H1 (cell line): ENCODE measurements at regions not wholly inside any gene's neighbourhood (a gene's known extent, or its start where the extent isn't known, plus 50 kb on each side); places are given as distances from the start of the nearest gene placed in this dataset.

Experiments
- CTCF ChIA-PET: fragments of 300-600 bp; sonication (Branson Sonifier 250); formaldehyde crosslinking; loops from one replicate; lab custom pipeline; 2021; ENCODE audit not compliant: partially characterized antibody; lab: Charles Lee
- POLR2A ChIA-PET: fragments of 300-600 bp; sonication (Branson Sonifier 250); formaldehyde crosslinking; loops from one replicate; lab custom pipeline; 2021; ENCODE audit warnings: inconsistent platforms; ENCODE audit not compliant: partially characterized antibody; lab: Charles Lee
- DNase-seq, 2 experiments: peaks; one replicate each; pipeline versions ENCODE4 v3.0.0 to v3.0.0-alpha.2; 2010 to 2022; ENCODE audit warnings: low spot score in 2 of 2, low read depth in 1 of 2, mixed read lengths in 1 of 2
- FAIRE-seq: peaks from 2 replicates; lab custom pipeline; 2011; peaks lifted over from hg19 to GRCh38; lab: Jason Lieb, UNC
- H2AFZ ChIP-seq: 2 replicates; pipeline ENCODE4 v1.8.1; 2012; ENCODE audit warnings: low read length, inconsistent platforms
- H2AK5ac ChIP-seq: 2 replicates; pipeline ENCODE4 v1.6.1; 2013; ENCODE audit warnings: low read depth, low read length
- H2BK120ac ChIP-seq: replicated peaks from 2 replicates; pipeline ENCODE3; 2013; ENCODE audit warnings: low read depth, low read length, inconsistent platforms
- H2BK12ac ChIP-seq: 2 replicates; pipeline ENCODE4 v1.6.1; 2013; ENCODE audit warnings: low read depth, low read length
- H2BK15ac ChIP-seq: 2 replicates; pipeline ENCODE4 v1.6.1; 2013; ENCODE audit warnings: low read length
- H2BK20ac ChIP-seq: 2 replicates; pipeline ENCODE4 v1.6.1; 2013; ENCODE audit warnings: low read length
- H2BK5ac ChIP-seq: 2 replicates; pipeline ENCODE4 v1.6.1; 2013; ENCODE audit warnings: low read depth, low read length
- H3K14ac ChIP-seq: 2 replicates; pipeline ENCODE4 v1.6.1; 2013; ENCODE audit warnings: inconsistent platforms; ENCODE audit not compliant: insufficient read length
- H3K18ac ChIP-seq: 2 replicates; pipeline ENCODE4 v1.6.1; 2013; ENCODE audit warnings: low read length; ENCODE audit errors: extremely low read depth
- H3K23ac ChIP-seq: 2 replicates; pipeline ENCODE4 v1.6.1; 2013; ENCODE audit warnings: inconsistent platforms; ENCODE audit not compliant: insufficient read length
- H3K23me2 ChIP-seq: 2 replicates; pipeline ENCODE4 v1.6.1; 2013; ENCODE audit warnings: low read depth, low read length
- H3K27ac ChIP-seq: 2 replicates; pipeline ENCODE4 v1.6.1; 2011; ENCODE audit warnings: low read depth, low read length, inconsistent platforms
- H3K27me3 ChIP-seq, 4 experiments: replicated peaks in 1 of 4; 1 replicate in 1 of 4; 2 replicates in 3 of 4; pipeline versions ENCODE4 v1.6.1 to v1.8.1; 2011 to 2013; ENCODE audit warnings: low read length in 3 of 4, mild to moderate bottlenecking in 3 of 4, inconsistent platforms in 2 of 4, mixed read lengths in 2 of 4, moderate library complexity in 1 of 4; ENCODE audit not compliant: control insufficient read depth in 3 of 4, insufficient read depth in 3 of 4; ENCODE audit errors: extremely low read depth in 1 of 4
- H3K36me3 ChIP-seq, 4 experiments: 2 replicates each; pipeline versions ENCODE4 v1.6.1 to v1.8.1; 2011 to 2013; ENCODE audit warnings: mild to moderate bottlenecking in 4 of 4, low read length in 3 of 4, moderate library complexity in 2 of 4, control low read depth in 1 of 4, inconsistent platforms in 1 of 4; ENCODE audit not compliant: insufficient read depth in 4 of 4, control insufficient read depth in 2 of 4
- H3K4ac ChIP-seq: replicated peaks from 2 replicates; pipeline ENCODE3; 2013; ENCODE audit warnings: low read length, low read depth, mixed read lengths, inconsistent platforms; ENCODE audit not compliant: insufficient read length
- H3K4me1 ChIP-seq, 4 experiments: replicated peaks in 1 of 4; 1 replicate in 1 of 4; 2 replicates in 3 of 4; pipeline versions ENCODE4 v1.6.1 to v1.8.1; 2011 to 2013; ENCODE audit warnings: low read length in 3 of 4, inconsistent platforms in 2 of 4, mixed read lengths in 1 of 4; ENCODE audit not compliant: insufficient read depth in 4 of 4, control insufficient read depth in 3 of 4
- H3K4me2 ChIP-seq, 2 experiments: 2 replicates each; pipeline versions ENCODE4 v1.6.1 to v1.8.1; 2011 to 2013; ENCODE audit warnings: low read depth in 2 of 2, low read length in 2 of 2, control low read depth in 1 of 2, inconsistent platforms in 1 of 2, mild to moderate bottlenecking in 1 of 2; ENCODE audit not compliant: insufficient read depth in 1 of 2
- H3K4me3 ChIP-seq, 4 experiments: fragments of 200-600, 300-600 bp in 1 of 4; sonication (generic), shearing (Covaris generic), sonication (Bioruptor Twin) in 1 of 4; 2 replicates each; pipeline versions ENCODE4 v1.5.1 to v1.8.1; 2011 to 2016; ENCODE audit warnings: low read length in 4 of 4, low read depth in 3 of 4, control low read depth in 2 of 4, inconsistent platforms in 2 of 4, mild to moderate bottlenecking in 2 of 4, mixed read lengths in 1 of 4, moderate library complexity in 1 of 4; ENCODE audit not compliant: insufficient read depth in 2 of 4; ENCODE audit errors: extremely low read depth in 1 of 4
- H3K56ac ChIP-seq: replicated peaks from 2 replicates; pipeline ENCODE3; 2013; ENCODE audit warnings: low read depth, mild to moderate bottlenecking, mixed read lengths, low read length, inconsistent platforms; ENCODE audit not compliant: insufficient read length
- H3K79me1 ChIP-seq: 2 replicates; pipeline ENCODE4 v1.6.1; 2013; ENCODE audit warnings: low read depth, low read length, control low read depth
- H3K79me2 ChIP-seq, 2 experiments: 2 replicates each; pipeline versions ENCODE4 v1.6.1 to v1.8.1; 2012 to 2013; ENCODE audit warnings: low read length in 2 of 2, mild to moderate bottlenecking in 2 of 2, inconsistent platforms in 1 of 2; ENCODE audit not compliant: insufficient read depth in 2 of 2, control insufficient read depth in 1 of 2
- H3K9ac ChIP-seq, 4 experiments: replicated peaks in 1 of 4; 1 replicate in 1 of 4; 2 replicates in 3 of 4; pipeline versions ENCODE4 v1.6.1 to v1.8.1; 2011 to 2013; ENCODE audit warnings: low read depth in 3 of 4, low read length in 3 of 4, control low read depth in 2 of 4, mild to moderate bottlenecking in 2 of 4, moderate library complexity in 2 of 4, inconsistent platforms in 1 of 4; ENCODE audit errors: extremely low read depth in 1 of 4
- H3K9me3 ChIP-seq, 2 experiments: 2 replicates each; pipeline versions ENCODE4 v1.6.1 to v1.8.1; 2012 to 2013; ENCODE audit warnings: mild to moderate bottlenecking in 2 of 2, moderate library complexity in 2 of 2, control low read depth in 1 of 2, inconsistent platforms in 1 of 2, low read depth in 1 of 2, low read length in 1 of 2, mixed read lengths in 1 of 2; ENCODE audit not compliant: insufficient read depth in 2 of 2
- H4K20me1 ChIP-seq, 2 experiments: replicated peaks in 1 of 2; 2 replicates each; pipeline versions ENCODE3 to v1.8.1; 2011 to 2013; ENCODE audit warnings: inconsistent platforms in 2 of 2, low read length in 2 of 2, mild to moderate bottlenecking in 1 of 2; ENCODE audit not compliant: insufficient read depth in 2 of 2, control insufficient read depth in 1 of 2
- H4K5ac ChIP-seq: 2 replicates; pipeline ENCODE4 v1.6.1; 2013; ENCODE audit warnings: low read length, low read depth, mixed read lengths, inconsistent platforms; ENCODE audit not compliant: insufficient read length
- H4K8ac ChIP-seq: 2 replicates; pipeline ENCODE4 v1.8.0; 2013; ENCODE audit warnings: mild to moderate bottlenecking, moderate library complexity, low read length, inconsistent platforms; ENCODE audit not compliant: insufficient read depth; ENCODE audit errors: extremely low read depth
- H4K91ac ChIP-seq: replicated peaks from 2 replicates; pipeline ENCODE3; 2013; ENCODE audit warnings: low read length, mixed read lengths, inconsistent platforms; ENCODE audit not compliant: insufficient read length
- KDM1A ChIP-seq: fragments of 200-600, 300-600 bp; sonication (generic); IDR thresholded peaks from 2 replicates; pipeline ENCODE4 v1.7.1; 2016; ENCODE audit warnings: mild to moderate bottlenecking, low read length, borderline replicate concordance
- POU5F1 ChIP-seq: IDR thresholded peaks from 2 replicates; pipeline ENCODE4 v1.6.1; 2011; ENCODE audit warnings: low read depth, mild to moderate bottlenecking, low read length, moderate library complexity
- RXRA ChIP-seq: IDR thresholded peaks from 2 replicates; pipeline ENCODE4 v1.6.1; 2011; ENCODE audit warnings: low read depth, mild to moderate bottlenecking, low read length, moderate library complexity; ENCODE audit not compliant: insufficient read depth
- SAP30 ChIP-seq: fragments of 300-600 bp; sonication (generic); IDR thresholded peaks from 2 replicates; pipeline ENCODE4 v1.7.1; 2012; ENCODE audit warnings: low read length, moderate library complexity, mild to moderate bottlenecking, inconsistent platforms; ENCODE audit not compliant: insufficient read depth, insufficient replicate concordance
- SIN3A ChIP-seq, 2 experiments: IDR thresholded peaks in 1 of 2; conservative IDR thresholded peaks in 1 of 2; 2 replicates each; pipeline ENCODE4 v1.6.1; 2011 to 2012; ENCODE audit warnings: low read length in 2 of 2, improper control_type of control experiment in 1 of 2, low read depth in 1 of 2, mild to moderate bottlenecking in 1 of 2
- SIRT6 ChIP-seq: IDR thresholded peaks from one replicate; pipeline ENCODE4 v1.7.1; 2012; ENCODE audit warnings: low read length, inconsistent platforms
- SIX5 ChIP-seq: IDR thresholded peaks from 2 replicates; pipeline ENCODE4 v1.6.1; 2011; ENCODE audit warnings: mild to moderate bottlenecking, low read depth, low read length
- YY1 ChIP-seq: IDR thresholded peaks from 2 replicates; pipeline ENCODE4 v1.6.1; 2011; ENCODE audit warnings: low read depth, mild to moderate bottlenecking, low read length
- WGBS, 2 experiments: shearing (Covaris generic) in 1 of 2; methylation state at CpG; one replicate each; pipeline versions ENCODE4 v1.1.6 to v1.1.7; 2013 to 2015; ENCODE audit warnings: low lambda C conversion rate in 2 of 2, mixed read lengths in 2 of 2, inconsistent platforms in 1 of 2, low coverage in 1 of 2, missing lambda C conversion rate in 1 of 2; ENCODE audit not compliant: insufficient replicate concordance in 2 of 2, insufficient coverage in 1 of 2, insufficient read length in 1 of 2; ENCODE audit errors: extremely low coverage in 1 of 2, missing lambda C conversion rate in 1 of 2; 5-methylcytosine and 5-hydroxymethylcytosine counted together

DNA sequence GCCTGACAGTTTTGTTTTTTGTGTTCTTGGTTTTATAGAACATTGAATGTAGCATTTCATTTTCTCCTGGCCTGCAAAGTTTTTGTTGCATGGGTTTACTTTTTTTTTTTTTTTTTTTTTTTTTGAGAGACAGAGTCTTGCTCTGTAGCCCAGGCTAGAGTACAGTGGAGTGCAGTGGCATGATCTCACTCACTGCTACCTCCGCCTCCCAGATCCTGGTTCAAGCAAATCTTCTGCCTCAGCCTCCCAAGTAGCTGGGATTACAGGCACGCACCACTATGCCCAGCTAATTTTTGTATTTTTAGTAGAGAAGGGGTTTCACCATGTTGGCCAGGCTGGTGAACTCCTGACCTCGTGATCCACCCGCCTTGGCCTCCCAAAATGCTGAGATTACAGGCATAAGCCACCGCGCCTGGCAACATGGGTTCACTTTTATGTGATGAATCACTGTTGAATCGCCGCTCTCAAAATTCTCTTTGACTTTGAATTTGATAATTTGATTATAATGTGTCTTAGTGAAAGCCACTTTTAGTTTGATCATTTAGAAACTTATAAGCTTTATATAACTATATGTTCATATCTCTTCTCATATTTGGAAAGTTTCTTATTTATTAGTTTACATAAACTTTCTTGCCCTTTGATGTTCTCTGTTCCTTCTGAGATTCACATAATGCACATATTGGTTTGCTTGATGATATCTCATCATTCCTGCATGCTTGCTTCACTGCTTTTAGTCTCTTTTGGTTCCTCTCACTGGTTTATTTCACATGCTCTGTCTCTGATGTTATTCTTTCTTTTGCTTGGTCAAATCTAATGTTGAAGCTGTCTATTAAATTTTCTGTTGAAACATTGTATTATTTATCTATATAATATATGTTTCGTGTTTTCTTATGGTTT, 589.0 kb upstream of the CNTN5 start:
- H3K36me3 ChIP-seq = no peaks in the 10 kb centered on the region
- H3K4ac ChIP-seq = no peak overlapping the region
- H3K27me3 ChIP-seq = no peaks in the 10 kb centered on the region
- no peak overlapping the region for H3K18ac ChIP-seq
- no peak overlapping the region for H2BK5ac ChIP-seq
- 97% methylated on average over 9 of the region's 9 CpGs; no CpG with 5 or more reads in 1 of the 2 experiments for whole genome bisulfite sequencing, 2 experiments
- no peak for FAIRE-seq
- peaks cover 0 to 9% of the 10 kb centered on the region in 2 experiments; a peak in 1 of 4 replicates for H3K9me3 ChIP-seq
- H4K91ac ChIP-seq = no peak overlapping the region
- H3K4me1 ChIP-seq = no peaks in the 10 kb centered on the region
- H4K5ac ChIP-seq = no peak overlapping the region
- H3K23me2 ChIP-seq = no peaks in the 10 kb centered on the region
- no peak for DNase-seq
- no peaks in the 10 kb centered on the region for H4K20me1 ChIP-seq
- no peak overlapping the region for H3K14ac ChIP-seq
- no peak overlapping the region for H2BK120ac ChIP-seq
- H3K9ac ChIP-seq = no peak overlapping the region
- H3K27ac ChIP-seq = no peak overlapping the region
- no peak for TF ChIP-seq YY1
- TF ChIP-seq SIX5 = no peak
- TF ChIP-seq SAP30 = no peak
- TF ChIP-seq KDM1A = no peak
- TF ChIP-seq SIN3A (conservative IDR thresholded peaks at IDR 0.05 in 1 of 2, IDR thresholded peaks at IDR 0.05 in 1 of 2; ENCODE audit: low read depth in 1 of 2, low read length in 2 of 2) = no peak
- TF ChIP-seq SIRT6 = no peak
- TF ChIP-seq POU5F1 = no peak
- TF ChIP-seq RXRA = no peak
- TF ChIP-seq, all 59 proteins: peak for 0
- Histone ChIP-seq H2AK5ac (no peak overlapping the region), H4K8ac (no peak overlapping the region), H3K56ac (no peak overlapping the region), H3K23ac (no peak overlapping the region), H2AFZ (no peak overlapping the region), H3K4me3 (no peak overlapping the region), H3K79me2 (no peaks in the 10 kb centered on the region), H3K4me2 (no peak overlapping the region), H2BK15ac (no peak overlapping the region), H2BK12ac (no peak overlapping the region), H3K79me1 (no peaks in the 10 kb centered on the region), H2BK20ac (no peak overlapping the region)
- CTCF ChIA-PET = interaction anchor here (0.9 kb wide), 1 partner anchor 450 kb away, joined by 3 read pairs; no protein-coding TSS in a partner anchor
- POLR2A ChIA-PET = no interaction called here
